ENCODE measurements at regions not wholly inside any gene's neighbourhood (a gene's known extent, or its start where the extent isn't known, plus 50 kb on each side); places are given as distances from the start of the nearest gene placed in this dataset.
A peak's percentile ranks its signal among the peaks of the same experiment; 100 is the strongest.

DNA sequence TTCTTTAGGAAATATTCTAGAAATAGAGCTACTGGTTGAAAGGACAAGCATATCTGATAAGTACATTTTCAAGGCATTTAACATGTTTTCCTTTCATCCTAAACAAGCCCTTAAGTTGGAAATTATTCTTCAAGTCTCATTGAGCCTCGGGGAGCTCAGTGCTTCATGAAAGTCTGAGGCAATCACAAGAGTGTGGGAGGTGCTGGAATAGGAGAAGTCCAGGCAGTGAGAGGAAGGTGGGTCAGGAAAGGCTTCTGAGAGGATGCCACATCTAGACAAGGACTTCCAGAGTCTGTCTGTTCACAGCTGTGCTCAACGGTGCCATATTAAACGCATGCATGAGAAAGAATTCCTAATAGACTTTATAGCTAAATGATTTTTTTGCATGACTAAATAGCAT, 69.8 kb downstream of the CD83 start:
- no peak for DNase-seq (ENCODE audit: low spot score)

GRCh38 chr6:14189074-14189473, 71.5 kb downstream of the CD83 start:
- no peak for DNase-seq (ENCODE audit: low spot score)
- in situ Hi-C loops (cut with HindIII; ENCODE audit: low sequenced_read_pairs) = no loop called here

More for the DNA sequence above, 69.8 kb downstream of the CD83 start:
- in situ Hi-C loops (cut with HindIII; ENCODE audit: low sequenced_read_pairs) = no loop called here

- no peak for DNase-seq (ENCODE audit: low spot score)
- in situ Hi-C loops (cut with HindIII; ENCODE audit: low sequenced_read_pairs) = no loop called here
Observed at GRCh38 chr6:14190191-14190928, 72.8 kb downstream of the CD83 start.

DNA sequence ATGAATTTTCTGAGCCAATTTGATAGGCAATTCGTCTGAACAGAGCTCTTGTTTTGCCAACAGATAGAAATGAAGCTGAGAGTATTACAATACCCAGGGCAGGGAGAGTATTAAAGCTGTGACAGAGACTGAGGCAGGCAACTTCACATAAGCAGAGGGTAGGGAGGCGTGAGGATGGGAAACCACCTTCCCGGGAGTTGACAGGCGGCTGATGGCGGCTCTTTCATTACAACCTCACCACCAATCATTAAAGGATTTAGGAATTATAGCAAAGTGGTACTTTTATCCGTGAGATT, 73.3 kb downstream of the CD83 start:
- in situ Hi-C loops (cut with HindIII; ENCODE audit: low sequenced_read_pairs) = no loop called here
- no peak for DNase-seq (ENCODE audit: low spot score)

DNA sequence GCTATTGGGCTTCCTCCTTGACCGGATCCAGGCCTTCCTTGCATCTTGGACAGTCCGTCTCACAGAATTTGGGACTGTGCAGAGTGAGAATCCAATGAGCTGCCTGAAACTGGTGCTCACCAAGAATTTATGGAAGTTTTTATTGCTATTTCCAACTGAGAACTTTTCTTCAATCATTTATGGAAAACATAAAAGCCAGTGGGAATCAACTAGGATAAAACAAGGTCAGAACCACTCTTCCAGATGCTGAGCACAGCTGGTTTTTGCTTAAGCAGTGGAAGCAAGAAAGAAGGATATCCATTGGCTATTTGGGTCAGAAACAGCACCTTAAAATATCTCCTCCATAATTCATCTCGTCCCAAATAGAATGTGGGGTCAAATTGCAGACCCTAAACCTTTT, 74.2 kb downstream of the CD83 start:
- in situ Hi-C loops (cut with HindIII; ENCODE audit: low sequenced_read_pairs) = no loop called here

GRCh38 chr6:14192216-14192788, 74.7 kb downstream of the CD83 start:
- in situ Hi-C loops (cut with HindIII; ENCODE audit: low sequenced_read_pairs) = no loop called here
- no peak for DNase-seq (ENCODE audit: low spot score)

More for the DNA sequence above, 74.2 kb downstream of the CD83 start:
- DNase-seq (ENCODE audit: low spot score) = no peak

DNA sequence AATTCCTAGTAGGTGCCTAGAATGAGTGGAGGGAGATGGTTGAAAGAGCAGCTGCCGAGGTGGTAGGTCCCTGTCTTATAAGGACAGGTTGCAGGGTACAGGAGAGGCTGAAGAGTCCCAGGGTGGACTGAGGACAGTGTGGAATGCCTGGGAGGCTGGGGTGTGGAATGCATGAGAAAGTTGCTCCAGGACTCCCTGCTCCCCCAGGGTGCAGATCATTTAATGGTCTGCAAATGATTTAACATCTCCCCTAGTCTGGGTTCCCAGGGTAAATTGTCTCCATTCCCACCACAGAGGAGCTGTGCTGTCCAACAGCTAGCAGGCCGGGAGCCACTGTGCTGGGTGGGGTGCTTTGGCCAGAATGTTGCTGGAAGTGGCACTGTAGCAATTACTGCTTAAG, 76.0 kb downstream of the CD83 start:
- DNase-seq (ENCODE audit: low spot score) = no peak

DNA sequence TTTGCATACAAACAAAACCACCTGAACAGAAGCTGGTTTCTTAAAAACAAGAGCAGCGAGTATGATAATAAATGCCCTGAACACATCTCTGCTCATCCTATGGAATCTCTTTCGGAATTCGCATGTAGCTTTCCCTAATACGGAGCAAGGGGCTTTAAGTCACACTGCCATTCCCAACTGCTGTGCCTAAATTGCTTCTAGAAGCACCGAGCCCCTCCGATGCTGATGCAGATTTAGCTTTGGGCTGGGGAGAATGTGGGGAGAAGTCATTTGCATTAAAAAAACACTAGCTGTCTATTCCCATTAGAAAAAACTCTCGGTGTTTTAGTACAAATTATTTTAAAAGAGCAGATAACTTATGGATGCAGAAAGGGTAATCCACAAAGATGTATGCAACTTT, 76.9 kb downstream of the CD83 start:
- no peak for DNase-seq (ENCODE audit: low spot score)
- in situ Hi-C loops (cut with HindIII; ENCODE audit: low sequenced_read_pairs) = no loop called here

More for the DNA sequence above, 76.0 kb downstream of the CD83 start:
- in situ Hi-C loops (cut with HindIII; ENCODE audit: low sequenced_read_pairs) = no loop called here

GRCh38 chr6:14194976-14195375, 77.4 kb downstream of the CD83 start:
- in situ Hi-C loops (cut with HindIII; ENCODE audit: low sequenced_read_pairs) = no loop called here
- no peak for DNase-seq (ENCODE audit: low spot score)

DNA sequence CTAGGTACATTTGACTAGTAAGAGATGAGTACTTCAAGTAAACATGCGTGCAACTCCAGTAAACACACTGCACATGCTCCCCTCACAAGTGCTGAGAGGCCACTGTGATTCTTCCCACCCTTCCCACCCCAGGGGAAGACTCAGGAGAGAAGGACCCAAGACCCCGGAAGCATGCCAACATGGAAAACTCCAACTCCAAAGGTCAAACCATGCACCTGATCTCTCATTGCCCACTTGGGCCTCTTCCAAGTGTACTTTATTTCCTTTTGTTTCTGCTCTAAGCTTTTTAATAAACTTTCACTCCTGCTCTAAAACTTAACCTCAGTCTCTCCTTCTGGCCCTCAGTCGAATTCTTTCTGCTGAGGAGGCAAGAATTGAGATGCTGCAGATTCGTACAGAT, 78.5 kb downstream of the CD83 start:
- in situ Hi-C loops (cut with HindIII; ENCODE audit: low sequenced_read_pairs) = no loop called here
- DNase-seq (ENCODE audit: low spot score) = no peak

GRCh38 chr6:14197118-14197517, 79.5 kb downstream of the CD83 start:
- in situ Hi-C loops (cut with HindIII; ENCODE audit: low sequenced_read_pairs) = no loop called here

GRCh38 chr6:14200047-14200446, 82.5 kb downstream of the CD83 start:
- in situ Hi-C loops (cut with HindIII; ENCODE audit: low sequenced_read_pairs) = no loop called here
- no peak for DNase-seq (ENCODE audit: low spot score)

More at GRCh38 chr6:14197118-14197517, 79.5 kb downstream of the CD83 start:
- DNase-seq (ENCODE audit: low spot score) = no peak

GRCh38 chr6:14202947-14203346, 85.4 kb downstream of the CD83 start:
- DNase-seq (ENCODE audit: low spot score) = no peak
- in situ Hi-C loops (cut with HindIII; ENCODE audit: low sequenced_read_pairs) = no loop called here

- in situ Hi-C loops (cut with HindIII; ENCODE audit: low sequenced_read_pairs) = no loop called here
Observed at GRCh38 chr6:14206391-14206790, 88.8 kb downstream of the CD83 start.

GRCh38 chr6:14207448-14207847, 89.9 kb downstream of the CD83 start:
- in situ Hi-C loops (cut with HindIII; ENCODE audit: low sequenced_read_pairs) = no loop called here
- DNase-seq (ENCODE audit: low spot score) = no peak

More at GRCh38 chr6:14206391-14206790, 88.8 kb downstream of the CD83 start:
- no peak for DNase-seq (ENCODE audit: low spot score)

- in situ Hi-C loops (cut with HindIII; ENCODE audit: low sequenced_read_pairs) = no loop called here
- no peak for DNase-seq (ENCODE audit: low spot score)
Observed at GRCh38 chr6:14209000-14209399, 91.4 kb downstream of the CD83 start.

DNA sequence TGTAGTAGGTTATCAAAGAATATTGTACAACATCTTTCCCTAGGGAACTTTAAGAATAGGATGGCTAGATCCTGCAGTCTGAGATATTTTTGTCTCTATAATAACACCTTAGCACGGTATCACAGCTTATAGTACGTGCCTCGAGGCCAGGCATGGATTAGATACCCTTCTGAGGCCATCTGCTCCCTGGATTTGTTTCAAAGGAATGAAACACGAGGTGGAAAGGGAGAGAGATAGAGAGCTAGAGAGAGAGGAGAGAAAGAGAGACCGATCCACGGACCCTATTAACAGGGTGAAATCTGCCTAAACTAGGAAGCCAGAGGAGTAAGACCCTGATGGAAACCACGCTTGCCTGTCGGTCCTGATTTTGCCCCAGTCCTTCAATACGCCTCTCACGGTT, 92.5 kb downstream of the CD83 start:
- peak; percentile 86 for DNase-seq (ENCODE audit: low spot score)
- in situ Hi-C loops (cut with HindIII; ENCODE audit: low sequenced_read_pairs) = no loop called here

- peak; percentile 88 for DNase-seq (ENCODE audit: low spot score)
- in situ Hi-C loops (cut with HindIII; ENCODE audit: low sequenced_read_pairs) = no loop called here
Observed at GRCh38 chr6:14210663-14211561, 93.3 kb downstream of the CD83 start.

DNA sequence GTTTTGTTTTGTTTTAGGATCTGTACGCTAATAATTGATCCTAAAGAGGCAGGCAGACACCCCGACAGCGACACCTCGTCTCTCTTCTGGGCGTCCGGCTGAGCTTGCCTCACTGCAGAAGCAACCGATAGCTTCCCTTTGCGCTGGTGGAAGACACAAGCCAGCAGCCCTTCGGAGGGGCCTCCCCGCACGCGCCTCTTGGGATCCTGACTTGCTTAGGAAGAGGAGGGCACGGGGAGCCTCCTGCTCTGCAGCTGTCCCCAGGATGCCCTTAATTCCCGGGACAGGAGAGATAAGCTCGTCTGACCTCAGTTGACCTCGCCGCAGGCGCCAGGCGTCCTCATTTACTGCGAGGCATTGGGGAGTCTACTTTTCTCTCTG, 94.0 kb downstream of the CD83 start:
- in situ Hi-C loops (cut with HindIII; ENCODE audit: low sequenced_read_pairs) = no loop called here
- DNase-seq (ENCODE audit: low spot score) = peak; percentile 15

DNA sequence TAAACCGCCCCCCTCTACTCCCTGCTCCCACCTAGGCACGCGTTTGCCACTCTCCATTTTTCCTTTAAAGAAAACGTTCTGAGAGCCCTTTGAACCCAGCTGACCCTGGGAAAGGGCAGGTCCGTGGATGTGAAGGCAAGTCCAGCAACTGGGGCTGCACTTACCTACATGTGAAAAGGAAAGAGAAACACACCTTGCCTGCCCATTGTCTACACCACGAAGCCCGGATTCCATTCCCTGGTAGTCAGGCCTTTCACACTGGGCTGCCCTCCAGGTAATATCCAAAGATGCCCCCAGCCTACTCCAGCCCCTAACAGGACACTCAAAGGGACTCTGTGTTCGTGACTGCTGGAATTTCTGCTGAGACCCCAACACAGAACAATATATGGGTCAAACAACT, 94.4 kb downstream of the CD83 start:
- in situ Hi-C loops (cut with HindIII; ENCODE audit: low sequenced_read_pairs) = no loop called here
- no peak for DNase-seq (ENCODE audit: low spot score)
